Stimulated activated CD8-positive, alpha-beta memory T cell treated with anti-CD3 and anti-CD28 coated beads, Interleukin-12 subunit alpha, Interleukin-12 subunit beta, amount 100 ng/mL, for 24 hours (primary cell): ENCODE measurements at regions not wholly inside any gene's neighbourhood (a gene's known extent, or its start where the extent isn't known, plus 50 kb on each side); places are given as distances from the start of the nearest gene placed in this dataset.

Experiments
- DNase-seq: peaks from one replicate; pipeline ENCODE4 v3.0.0-alpha.2; 2020; ENCODE audit errors: extremely low read depth

DNA sequence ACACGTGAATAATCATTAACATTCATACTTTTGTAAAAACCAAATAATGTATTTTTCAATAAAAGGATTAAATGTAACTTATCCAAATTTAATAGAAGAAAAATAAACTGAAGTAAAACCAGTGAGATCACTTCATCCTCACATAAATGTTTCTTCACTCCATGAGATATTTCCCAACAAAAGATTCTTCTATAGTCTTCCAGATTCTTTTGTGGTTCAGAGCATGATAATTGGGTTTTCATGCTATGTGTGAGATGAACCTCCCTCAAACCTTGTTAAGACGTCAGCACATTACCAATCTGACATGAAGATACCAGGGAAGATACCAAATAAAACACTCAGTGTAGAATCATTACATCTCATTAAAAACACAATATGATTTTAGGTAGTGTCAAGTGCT lies 62.9 kb upstream of the OXGR1 start:
- no peak for DNase-seq

DNA sequence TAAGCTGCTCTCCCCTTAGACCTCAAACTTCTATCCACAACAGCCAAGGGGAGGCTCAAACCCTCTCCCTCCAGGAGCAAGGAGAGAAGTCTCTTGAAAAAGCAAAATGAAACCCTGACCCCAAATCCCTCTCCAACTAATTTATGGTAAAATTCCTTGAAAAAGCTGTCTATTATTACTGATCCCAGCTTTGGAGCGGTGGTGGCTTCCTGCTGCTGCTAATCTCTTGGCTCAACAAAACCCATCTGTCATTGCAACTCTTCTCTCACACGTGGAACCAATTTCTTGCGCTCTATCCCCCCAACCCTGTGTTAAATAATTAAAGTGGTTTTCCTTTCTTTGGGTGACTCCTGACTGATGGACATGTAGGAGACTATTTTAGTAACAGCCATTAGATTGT lies 64.1 kb upstream of the OXGR1 start:
- no peak for DNase-seq

DNA sequence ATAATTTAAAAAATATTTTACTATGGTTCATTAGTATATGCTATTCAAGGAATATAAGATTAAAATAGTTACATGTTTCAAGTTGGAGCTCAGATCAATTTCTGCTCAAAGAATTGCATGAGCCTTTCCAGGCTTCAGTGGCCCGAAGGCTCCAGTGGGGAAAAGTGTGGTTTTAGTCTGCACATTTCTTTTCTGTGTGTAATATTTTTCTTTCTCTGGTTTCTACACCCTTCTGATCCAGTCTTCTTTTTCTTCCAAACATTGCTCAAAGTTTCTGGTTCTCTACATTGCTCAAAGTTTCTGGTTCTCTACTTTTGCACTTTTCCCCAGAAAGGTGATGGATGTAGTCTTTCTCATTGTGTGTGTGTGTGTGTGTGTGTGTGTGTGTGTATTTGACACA lies 64.7 kb upstream of the OXGR1 start:
- DNase-seq: no peak

- no peak for DNase-seq
Observed at GRCh38 chr13:97067017-97067895, 73.0 kb upstream of the OXGR1 start.

GRCh38 chr13:97068151-97068550 lies 73.9 kb upstream of the OXGR1 start:
- no peak for DNase-seq

DNA sequence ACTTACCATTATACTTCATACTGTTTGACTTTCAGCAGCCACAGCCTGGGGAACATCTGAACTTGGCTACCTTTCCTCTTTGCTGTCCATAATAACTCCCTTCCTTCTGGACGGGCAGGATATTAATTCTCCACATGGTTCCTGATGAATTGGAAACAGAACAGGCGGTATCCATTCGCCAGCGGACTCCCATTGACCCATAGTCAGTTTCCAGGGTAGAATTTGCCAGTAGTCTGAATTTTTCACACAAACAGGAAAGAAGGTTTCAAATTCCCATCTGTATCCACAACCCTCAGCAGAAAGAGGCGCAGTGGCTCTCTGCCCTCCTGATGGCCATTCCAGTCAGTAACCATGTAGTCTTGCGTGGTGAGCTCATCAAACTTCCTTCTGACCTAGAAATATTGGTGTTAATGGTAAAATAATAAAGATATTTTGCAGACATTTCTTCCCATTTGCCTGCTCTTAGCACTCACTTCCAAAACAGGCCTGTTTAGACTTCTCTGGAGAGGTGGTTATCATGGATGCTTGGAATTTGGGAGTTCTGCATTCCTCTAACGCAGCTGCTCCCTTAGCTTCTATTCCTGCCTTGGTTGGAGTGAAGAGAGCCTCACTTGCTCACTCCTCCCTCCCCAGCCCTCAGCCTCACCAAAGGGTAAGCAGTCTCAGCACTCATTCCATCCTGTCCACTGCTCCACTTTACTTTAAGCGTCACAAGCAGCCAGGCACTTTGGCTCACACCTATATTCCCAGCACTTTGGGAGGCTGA lies 75.0 kb upstream of the OXGR1 start:
- no peak for DNase-seq

DNA sequence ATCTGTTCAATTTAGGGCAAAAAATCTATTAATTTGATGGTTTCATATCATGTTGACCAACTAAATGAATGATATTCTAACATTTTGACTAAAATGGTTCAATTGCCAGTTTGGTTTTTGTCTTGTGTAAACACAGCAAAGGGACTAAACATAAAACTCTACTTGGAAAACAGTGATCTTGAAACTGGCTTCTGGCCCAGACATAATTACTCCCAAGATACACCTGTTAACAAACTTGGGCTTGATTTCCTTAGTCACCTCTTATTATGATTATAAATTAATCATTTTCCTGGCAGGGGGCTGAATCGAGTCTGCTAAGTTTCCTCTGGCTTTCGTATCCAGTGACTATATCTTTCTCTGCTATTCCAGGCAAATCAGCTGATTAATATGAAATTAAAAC lies 78.0 kb upstream of the OXGR1 start:
- no peak for DNase-seq

GRCh38 chr13:97074618-97075017 lies 80.3 kb upstream of the OXGR1 start:
- DNase-seq: no peak

DNA sequence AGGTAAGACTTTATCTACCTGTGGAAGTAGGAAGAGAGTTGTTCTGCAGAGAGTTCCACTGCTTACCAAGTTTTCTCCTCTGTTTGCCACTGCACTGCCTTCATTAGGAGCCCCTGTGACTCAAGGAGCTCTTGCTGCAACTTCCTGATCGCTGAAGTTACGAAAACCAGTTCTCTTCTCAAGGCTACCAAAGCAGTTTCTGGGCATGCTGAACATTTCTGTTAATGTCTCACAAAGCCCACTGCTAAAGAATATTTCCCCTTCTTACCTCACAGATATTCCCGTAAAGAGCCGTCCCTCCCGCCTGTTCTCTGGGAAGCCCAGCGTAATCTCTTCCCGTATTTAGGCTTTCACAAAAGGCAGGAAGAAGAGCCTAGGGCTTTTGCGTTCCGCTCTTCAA lies 82.6 kb upstream of the OXGR1 start:
- DNase-seq: no peak

- no peak for DNase-seq
Observed at GRCh38 chr13:97077341-97077740, 83.1 kb upstream of the OXGR1 start.

- no peak for DNase-seq
Observed at GRCh38 chr13:97079726-97080125, 85.5 kb upstream of the OXGR1 start.

- DNase-seq: no peak
Observed at GRCh38 chr13:97082461-97083207, 88.4 kb upstream of the OXGR1 start.

DNA sequence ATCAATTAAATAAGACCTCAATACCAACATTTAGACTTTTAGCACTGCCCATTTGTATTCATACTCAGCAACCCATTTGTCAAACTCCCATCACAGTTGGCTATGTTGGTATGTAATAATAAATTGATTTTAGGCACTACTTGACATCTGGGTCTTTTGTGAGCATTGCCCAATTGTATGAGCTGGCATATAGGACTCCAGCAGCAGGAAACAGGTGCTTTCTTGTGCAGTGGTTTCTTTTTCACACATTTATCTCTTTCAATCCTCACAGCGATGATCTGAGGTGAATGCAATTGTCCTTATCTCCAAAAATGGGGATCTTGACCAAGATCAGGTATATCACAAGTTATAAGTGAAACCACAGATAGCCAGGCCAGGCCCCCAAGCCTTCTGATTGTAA lies 96.9 kb upstream of the OXGR1 start:
- no peak for DNase-seq

GRCh38 chr13:97100821-97101220 lies 106.5 kb upstream of the OXGR1 start:
- no peak for DNase-seq

GRCh38 chr13:97101912-97102708 lies 107.8 kb upstream of the OXGR1 start:
- DNase-seq: no peak

- DNase-seq: no peak
Observed at GRCh38 chr13:97106323-97106722, 112.0 kb upstream of the OXGR1 start.

DNA sequence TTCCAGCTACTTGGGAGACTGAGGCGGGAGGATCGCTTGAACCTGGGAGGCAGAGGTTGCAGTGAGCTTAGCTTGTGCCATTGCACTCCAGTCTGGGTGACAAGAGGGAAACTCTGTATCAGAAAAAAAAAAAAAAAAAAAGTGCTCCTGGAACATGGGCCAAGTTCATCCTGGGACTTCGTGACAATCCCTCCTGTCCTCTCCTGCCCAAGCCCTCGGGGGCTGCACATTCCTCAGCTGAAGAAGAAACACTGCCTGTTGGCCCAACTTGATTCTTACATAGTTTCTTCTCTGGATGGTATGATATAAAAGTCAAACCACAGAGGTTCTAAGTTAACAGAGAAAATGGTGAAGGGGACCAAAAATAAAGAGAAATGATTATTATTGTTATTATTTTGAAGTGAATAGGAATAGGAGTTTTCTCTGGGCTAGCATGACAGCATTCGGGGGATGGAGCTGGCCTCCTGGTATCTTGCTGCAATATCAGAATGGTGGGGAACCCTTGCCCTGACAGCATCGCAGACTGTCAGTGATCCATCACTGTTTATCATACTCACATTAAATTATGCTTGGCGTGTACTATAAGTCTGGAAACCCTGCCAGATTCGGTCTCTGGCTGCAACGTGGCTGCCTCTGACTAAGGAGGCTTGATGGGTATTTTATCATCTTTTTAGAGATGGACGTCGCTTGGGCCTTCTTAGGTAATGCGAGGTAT lies 113.7 kb upstream of the OXGR1 start:
- DNase-seq: no peak

DNA sequence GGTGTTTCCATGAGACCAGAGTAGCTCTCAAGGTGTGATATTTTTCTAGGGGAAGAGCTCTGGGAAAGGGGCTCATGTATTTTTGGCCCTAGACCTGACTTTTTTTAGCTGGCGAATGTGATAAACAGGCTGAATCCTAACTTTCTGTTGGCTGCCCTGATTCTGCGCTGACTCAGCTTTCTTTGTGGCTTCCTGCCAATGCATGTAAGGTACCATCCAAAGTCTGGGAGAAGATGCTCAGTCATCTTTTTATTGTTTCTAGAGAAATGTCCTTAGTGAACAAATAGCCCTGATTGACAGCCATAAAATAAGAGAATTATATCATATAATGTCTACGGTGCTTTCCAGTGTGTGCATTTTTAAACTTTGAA lies 113.6 kb upstream of the MBNL2 start:
- DNase-seq: no peak

DNA sequence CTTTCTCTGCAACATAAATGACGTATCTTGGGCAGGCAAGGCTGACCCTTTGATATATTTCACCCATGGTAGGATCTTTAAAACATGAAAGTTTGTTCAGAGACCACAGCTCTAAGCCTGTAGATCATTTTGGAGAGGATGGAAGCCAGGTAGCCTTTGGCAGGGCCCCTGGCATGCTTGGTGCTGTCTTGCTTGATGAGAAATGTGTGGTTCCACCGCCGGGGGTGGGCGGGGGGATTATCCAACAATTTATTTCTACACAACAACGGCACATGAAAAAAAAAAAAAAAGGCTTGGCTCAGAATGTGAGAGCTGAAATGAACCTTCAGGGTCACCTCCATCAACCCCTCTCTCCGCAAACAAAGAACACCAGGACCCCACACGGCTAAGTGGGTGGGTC lies 112.9 kb upstream of the MBNL2 start:
- no peak for DNase-seq

DNA sequence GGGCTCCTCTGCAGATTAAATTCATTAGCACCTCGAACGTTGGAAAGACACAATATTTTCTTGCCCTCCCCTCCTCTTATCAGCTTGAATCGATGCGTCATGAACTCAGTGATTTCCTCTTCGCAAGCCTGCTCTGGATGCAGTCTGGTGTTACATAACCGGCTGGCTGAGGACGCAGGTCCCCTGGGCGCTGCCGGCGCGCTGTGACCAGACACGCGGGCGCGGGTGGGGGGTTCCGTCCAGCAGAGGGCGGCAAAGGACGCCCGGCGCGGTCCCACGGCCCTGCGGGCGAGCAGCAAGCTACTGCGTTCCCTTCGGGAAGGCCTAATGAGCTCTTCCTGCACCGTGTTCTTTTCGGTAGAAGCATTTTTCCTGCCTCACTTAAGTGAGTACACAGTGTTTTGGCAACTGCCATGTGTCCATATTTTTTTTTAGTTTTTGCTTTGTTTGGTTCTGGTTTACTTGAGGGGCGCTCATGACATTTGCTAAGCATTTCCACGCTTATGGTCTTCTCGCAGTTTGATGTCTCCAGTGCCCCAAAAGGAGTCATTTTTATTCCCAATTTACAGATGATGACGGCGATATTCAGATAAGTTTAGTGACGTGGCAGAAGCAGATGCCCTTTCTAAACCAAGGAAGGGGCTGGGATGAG lies 112.2 kb upstream of the MBNL2 start:
- peak; percentile 37 for DNase-seq

- no peak for DNase-seq
Observed at GRCh38 chr13:97110936-97111335, 111.2 kb upstream of the MBNL2 start.
